ENCODE measurements at regions not wholly inside any gene's neighbourhood (a gene's known extent, or its start where the extent isn't known, plus 50 kb on each side); places are given as distances from the start of the nearest gene placed in this dataset.

GRCh38 chr12:17204289-17205054, 598.5 kb upstream of the LMO3 start:
- intact Hi-C loops (cut with DNase I) = no loop called here

GRCh38 chr12:17203497-17203896, 597.5 kb upstream of the LMO3 start:
- DNase-seq = no peak

More at GRCh38 chr12:17204289-17205054, 598.5 kb upstream of the LMO3 start:
- no peak overlapping the region for H3K27ac ChIP-seq
- TF ChIP-seq CTCF (IDR thresholded peaks at IDR 0.05) = no peak
- no peaks in the 10 kb centered on the region for H3K27me3 ChIP-seq
- no peak for DNase-seq
- no peak overlapping the region for H3K4me3 ChIP-seq
- WGBS, 2 donors = 76 to 80% methylated on average over 3 of the region's 3 CpGs
- no peaks in the 10 kb centered on the region for H3K36me3 ChIP-seq
- H3K9me3 ChIP-seq = no peaks in the 10 kb centered on the region
- no peaks in the 10 kb centered on the region for H3K4me1 ChIP-seq
- no peak for ATAC-seq

GRCh38 chr12:17197971-17198370, 592.0 kb upstream of the LMO3 start:
- DNase-seq = no peak
- Histone ChIP-seq H3K27ac (no peak overlapping the region), H3K27me3 (no peaks in the 10 kb centered on the region), H3K36me3 (no peaks in the 10 kb centered on the region), H3K4me3 (no peak overlapping the region), H3K9me3 (peaks cover 0 to 6% (median 0%) of the 10 kb centered on the region in 11 donors), H3K4me1 (no peaks in the 10 kb centered on the region)
- intact Hi-C loops (cut with DNase I) = no loop called here
- no peak for ATAC-seq
- 68 to 70% methylated on average over 3 of the region's 3 CpGs for WGBS, 2 donors
- TF ChIP-seq CTCF (IDR thresholded peaks at IDR 0.05) = no peak

More at GRCh38 chr12:17203497-17203896, 597.5 kb upstream of the LMO3 start:
- no peaks in the 10 kb centered on the region for H3K4me1 ChIP-seq
- TF ChIP-seq CTCF (IDR thresholded peaks at IDR 0.05) = no peak
- H3K27ac ChIP-seq = no peak overlapping the region
- WGBS, 2 donors = 75 to 84% methylated on average over 5 of the region's 5 CpGs
- H3K36me3 ChIP-seq = no peaks in the 10 kb centered on the region
- H3K9me3 ChIP-seq = no peaks in the 10 kb centered on the region
- no peak overlapping the region for H3K4me3 ChIP-seq
- H3K27me3 ChIP-seq = no peaks in the 10 kb centered on the region
- intact Hi-C loops (cut with DNase I) = no loop called here
- ATAC-seq = no peak

GRCh38 chr12:17192721-17193120, 586.8 kb upstream of the LMO3 start:
- DNase-seq = no peak
- H3K27ac ChIP-seq = no peak overlapping the region
- no peak for ATAC-seq
- H3K27me3 ChIP-seq = no peaks in the 10 kb centered on the region
- H3K4me1 ChIP-seq = no peaks in the 10 kb centered on the region
- intact Hi-C loops (cut with DNase I) = no loop called here
- no peaks in the 10 kb centered on the region for H3K36me3 ChIP-seq
- TF ChIP-seq CTCF (IDR thresholded peaks at IDR 0.05) = no peak
- H3K4me3 ChIP-seq = no peak overlapping the region
- H3K9me3 ChIP-seq = peaks cover 0 to 17% (median 0%) of the 10 kb centered on the region in 11 donors
- WGBS, 2 donors = 62 to 64% methylated on average over 1 of the region's 1 CpG

All from heart right ventricle (tissue), 16 donors.